ENCODE measurements at regions not wholly inside any gene's neighbourhood (a gene's known extent, or its start where the extent isn't known, plus 50 kb on each side); places are given as distances from the start of the nearest gene placed in this dataset.
A peak's percentile ranks its signal among the peaks of the same experiment; 100 is the strongest.

- no peak for DNase-seq (ENCODE audit: extremely low read depth, low read depth, low spot score)
Observed at GRCh38 chr19:13611596-13611995, 105.3 kb upstream of the CACNA1A start.

- DNase-seq (ENCODE audit: extremely low read depth, low read depth, low spot score) = no peak
Observed at GRCh38 chr19:13610039-13610691, 103.9 kb upstream of the CACNA1A start.

GRCh38 chr19:13606156-13606555 lies 99.9 kb upstream of the CACNA1A start:
- DNase-seq (ENCODE audit: extremely low read depth, low read depth, low spot score) = no peak

GRCh38 chr19:13604902-13605586 lies 98.8 kb upstream of the CACNA1A start:
- DNase-seq (ENCODE audit: extremely low read depth, low read depth, low spot score) = no peak

- no peak for DNase-seq (ENCODE audit: extremely low read depth, low read depth, low spot score)
Observed at GRCh38 chr19:13600802-13601201, 94.5 kb upstream of the CACNA1A start.

- no peak for DNase-seq (ENCODE audit: extremely low read depth, low read depth, low spot score)
Observed at GRCh38 chr19:13600091-13600490, 93.8 kb upstream of the CACNA1A start.

GRCh38 chr19:13599681-13600080 lies 93.4 kb upstream of the CACNA1A start:
- no peak for DNase-seq (ENCODE audit: extremely low read depth, low read depth, low spot score)

- no peak for DNase-seq (ENCODE audit: extremely low read depth, low read depth, low spot score)
Observed at GRCh38 chr19:13598098-13598497, 91.8 kb upstream of the CACNA1A start.

GRCh38 chr19:13597640-13598039 lies 91.4 kb upstream of the CACNA1A start:
- peak; percentile 31 for DNase-seq (ENCODE audit: extremely low read depth, low read depth, low spot score)

GRCh38 chr19:13588957-13589833 lies 82.9 kb upstream of the CACNA1A start:
- no peak for DNase-seq (ENCODE audit: extremely low read depth, low read depth, low spot score)

- no peak for DNase-seq (ENCODE audit: extremely low read depth, low read depth, low spot score)
Observed at GRCh38 chr19:13585512-13585911, 79.2 kb upstream of the CACNA1A start.

GRCh38 chr19:13583753-13584152 lies 77.5 kb upstream of the CACNA1A start:
- no peak for DNase-seq (ENCODE audit: extremely low read depth, low read depth, low spot score)

- DNase-seq (ENCODE audit: extremely low read depth, low read depth, low spot score) = no peak
Observed at GRCh38 chr19:13583114-13583513, 76.8 kb upstream of the CACNA1A start.

- no peak for DNase-seq (ENCODE audit: extremely low read depth, low read depth, low spot score)
Observed at GRCh38 chr19:13581576-13581975, 75.3 kb upstream of the CACNA1A start.

GRCh38 chr19:13579388-13580060 lies 73.2 kb upstream of the CACNA1A start:
- no peak for DNase-seq (ENCODE audit: extremely low read depth, low read depth, low spot score)

- no peak for DNase-seq (ENCODE audit: extremely low read depth, low read depth, low spot score)
Observed at GRCh38 chr19:13576726-13577125, 70.4 kb upstream of the CACNA1A start.

- DNase-seq (ENCODE audit: extremely low read depth, low read depth, low spot score) = no peak
Observed at GRCh38 chr19:13574933-13575332, 68.7 kb upstream of the CACNA1A start.

GRCh38 chr19:13573056-13573667 lies 66.9 kb upstream of the CACNA1A start:
- DNase-seq (ENCODE audit: extremely low read depth, low read depth, low spot score) = no peak

- DNase-seq (ENCODE audit: extremely low read depth, low read depth, low spot score) = no peak
Observed at GRCh38 chr19:13561461-13561860, 55.2 kb upstream of the CACNA1A start.

GRCh38 chr19:13557756-13558398 lies 51.6 kb upstream of the CACNA1A start:
- no peak for DNase-seq (ENCODE audit: extremely low read depth, low read depth, low spot score)

Measured in glomerular endothelial cell (primary cell).